A673 (cell line): ENCODE measurements at regions not wholly inside any gene's neighbourhood (a gene's known extent, or its start where the extent isn't known, plus 50 kb on each side); places are given as distances from the start of the nearest gene placed in this dataset.

Experiments used
- BruUV-seq: library from RNA; stranded (reverse); fragments of 400-500 nt; replicated peaks from 2 replicates; lab custom pipeline; 2021; lab: Mats Ljungman, UMichigan
- CTCF ChIA-PET: fragments of 300-600 bp; sonication (Branson Sonifier 250); formaldehyde crosslinking; loops from one replicate; lab custom pipeline; 2022; ENCODE audit warnings: antibody characterized with exemption; lab: Charles Lee
- POLR2A ChIA-PET: fragments of 300-600 bp; sonication (Branson Sonifier 250); formaldehyde crosslinking; loops from one replicate; lab custom pipeline; 2022; ENCODE audit warnings: antibody characterized with exemption; ENCODE audit not compliant: low non-redundant PET; lab: Charles Lee
- DNase-seq: peaks from one replicate; pipeline ENCODE4 v3.0.0-alpha.2; 2015; ENCODE audit warnings: low spot score
- H3K27ac ChIP-seq: fragments of 200-600 bp; sonication (generic); 2 replicates; pipeline ENCODE4 v1.5.1; 2016; ENCODE audit warnings: mixed run types, low read depth, mild to moderate bottlenecking, mixed read lengths, antibody characterized with exemption, low read length; ENCODE audit not compliant: poor library complexity, severe bottlenecking
- H3K27me3 ChIP-seq: fragments of 200-600 bp; sonication (generic); replicated peaks from 2 replicates; pipeline ENCODE4 v1.6.1; 2017; ENCODE audit warnings: mixed run types, low read depth, mild to moderate bottlenecking, mixed read lengths, antibody characterized with exemption, low read length; ENCODE audit not compliant: insufficient read depth, poor library complexity
- H3K36me3 ChIP-seq: fragments of 200-600 bp; sonication (generic); 2 replicates; pipeline ENCODE4 v1.6.1; 2016; ENCODE audit warnings: mixed run types, mild to moderate bottlenecking, mixed read lengths, antibody characterized with exemption, low read length; ENCODE audit not compliant: insufficient read depth, poor library complexity, severe bottlenecking
- H3K4me1 ChIP-seq: fragments of 200-600 bp; sonication (generic); 2 replicates; pipeline ENCODE4 v1.6.1; 2017; ENCODE audit warnings: mixed run types, mild to moderate bottlenecking, mixed read lengths, antibody characterized with exemption, low read length; ENCODE audit not compliant: insufficient read depth, poor library complexity, severe bottlenecking
- H3K4me3 ChIP-seq: fragments of 200-600 bp; sonication (generic); 2 replicates; pipeline ENCODE4 v1.5.1; 2016; ENCODE audit warnings: low read depth, mixed run types, mild to moderate bottlenecking, mixed read lengths, low read length; ENCODE audit not compliant: poor library complexity, severe bottlenecking
- H3K9me3 ChIP-seq: fragments of 200-600 bp; sonication (generic); 2 replicates; pipeline ENCODE4 v1.6.1; 2016; ENCODE audit warnings: mixed run types, low read depth, mild to moderate bottlenecking, mixed read lengths, antibody characterized with exemption, low read length; ENCODE audit not compliant: poor library complexity, severe bottlenecking
- CTCF ChIP-seq: fragments of 300-800, 200-600 bp; sonication (generic); conservative IDR thresholded peaks from 2 replicates; pipeline ENCODE4 v1.5.1; 2017; ENCODE audit warnings: low read depth, mild to moderate bottlenecking, antibody characterized with exemption, low read length, moderate library complexity, mixed read lengths
- EZH2 ChIP-seq: fragments of 200-600 bp; sonication (generic); IDR thresholded peaks from 2 replicates; pipeline ENCODE4 v1.6.1; 2017; ENCODE audit warnings: borderline replicate concordance, low read depth, mild to moderate bottlenecking, mixed read lengths, antibody characterized with exemption, low read length; ENCODE audit not compliant: poor library complexity, severe bottlenecking
- intact Hi-C: fragments of 100-400 bp; cut with micrococcal nuclease; formaldehyde crosslinking; loops from one replicate; pipeline ENCODE4 v1.10.0; 2022; ENCODE audit not compliant: unreplicated experiment

- no peak for TF ChIP-seq CTCF
- no peak for TF ChIP-seq EZH2
- H3K27me3 ChIP-seq, result no peaks in the 10 kb centered on the region
- ChIA-PET CTCF (no interaction called here), POLR2A (no interaction called here)
- H3K27ac ChIP-seq, result no peak overlapping the region
- no peak overlapping the region for H3K4me3 ChIP-seq
- no peaks in the 10 kb centered on the region for H3K36me3 ChIP-seq
- BruUV-seq, result no TSS peak
- intact Hi-C loops, result no loop called here
- no peaks in the 10 kb centered on the region for H3K4me1 ChIP-seq
- DNase-seq, result peak; percentile 60
- no peaks in the 10 kb centered on the region for H3K9me3 ChIP-seq
These were observed 621.8 kb downstream of the CDH26 start for GRCh38 chr20:60579941-60580515.

GRCh38 chr20:60581606-60582115 is 623.4 kb downstream of the CDH26 start:
- H3K4me1 ChIP-seq, result no peaks in the 10 kb centered on the region
- no peaks in the 10 kb centered on the region for H3K9me3 ChIP-seq
- H3K36me3 ChIP-seq, result no peaks in the 10 kb centered on the region
- CTCF ChIA-PET, result no interaction called here
- no peak for DNase-seq
- POLR2A ChIA-PET, result no interaction called here
- intact Hi-C loops, result no loop called here
- H3K27ac ChIP-seq, result no peak overlapping the region
- no peaks in the 10 kb centered on the region for H3K27me3 ChIP-seq
- H3K4me3 ChIP-seq, result no peak overlapping the region
- no TSS peak for BruUV-seq
- TF ChIP-seq CTCF (no peak), EZH2 (no peak)

GRCh38 chr20:60583741-60584140 is 625.5 kb downstream of the CDH26 start:
- H3K27ac ChIP-seq, result no peak overlapping the region
- intact Hi-C loops, result no loop called here
- BruUV-seq, result no TSS peak
- no peak for TF ChIP-seq CTCF
- no peak for TF ChIP-seq EZH2
- CTCF ChIA-PET, result no interaction called here
- no peaks in the 10 kb centered on the region for H3K27me3 ChIP-seq
- no peaks in the 10 kb centered on the region for H3K36me3 ChIP-seq
- no peaks in the 10 kb centered on the region for H3K9me3 ChIP-seq
- POLR2A ChIA-PET, result no interaction called here
- H3K4me1 ChIP-seq, result no peaks in the 10 kb centered on the region
- DNase-seq, result peak; percentile 64
- no peak overlapping the region for H3K4me3 ChIP-seq
